NCI-H187 treated with DMSO at 0.1 percent for 48 hours (cell line): ENCODE measurements at regions not wholly inside any gene's neighbourhood (a gene's known extent, or its start where the extent isn't known, plus 50 kb on each side); places are given as distances from the start of the nearest gene placed in this dataset.
"Not testable (repeated sequence)": the region's sequence is repeated elsewhere in the genome, so short reads cannot be mapped to it uniquely, and the experiment has no call there.

ENCODE experiments used
- DNase-seq: peaks from one replicate; lab custom pipeline; 2025; lab: John Stamatoyannopoulos, UW

DNA sequence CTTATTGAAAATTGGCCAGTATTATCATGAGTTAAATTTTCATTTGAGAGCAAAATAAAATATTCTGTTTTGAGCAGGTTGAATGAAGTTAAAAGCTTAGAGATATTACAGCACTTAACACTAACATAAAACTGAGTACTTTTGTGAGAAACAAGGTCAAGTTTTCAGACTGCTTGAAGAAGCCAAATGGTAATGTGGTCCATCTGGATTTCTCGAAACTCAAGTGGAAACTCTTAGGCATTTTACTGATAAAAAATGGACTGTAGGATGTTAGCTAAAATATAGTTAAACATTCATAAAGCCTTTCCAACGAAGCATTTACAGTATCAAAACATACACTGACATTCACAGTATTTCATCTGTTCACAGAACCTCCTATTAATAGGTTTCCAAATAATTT lies 528.1 kb upstream of the SEMA3D start:
- no peak for DNase-seq

DNA sequence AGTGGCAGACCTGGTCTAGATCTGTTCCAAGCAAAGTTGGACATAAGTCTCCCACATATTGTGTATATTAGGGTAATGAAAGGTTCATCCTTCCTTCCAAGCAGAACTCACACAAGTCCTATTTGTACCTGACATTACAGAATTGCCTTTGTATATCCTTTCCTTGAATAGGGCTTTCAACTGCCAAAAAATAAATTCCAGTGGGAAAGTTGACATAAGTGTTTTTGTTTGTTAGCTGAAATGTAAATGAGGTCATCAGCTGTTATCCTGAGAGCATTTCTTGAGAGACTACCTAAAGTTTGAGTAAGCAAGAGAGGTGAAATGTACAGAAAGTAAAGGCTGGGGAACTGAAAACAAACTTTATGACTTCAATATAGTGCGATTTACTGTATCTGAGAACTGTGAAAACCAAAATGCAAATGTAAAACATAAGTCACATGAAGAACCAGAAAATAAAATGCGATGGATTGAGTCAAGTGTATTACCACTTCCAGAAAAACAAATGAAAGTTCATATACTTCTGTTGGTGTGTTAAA lies 527.3 kb upstream of the SEMA3D start:
- DNase-seq, result no peak

DNA sequence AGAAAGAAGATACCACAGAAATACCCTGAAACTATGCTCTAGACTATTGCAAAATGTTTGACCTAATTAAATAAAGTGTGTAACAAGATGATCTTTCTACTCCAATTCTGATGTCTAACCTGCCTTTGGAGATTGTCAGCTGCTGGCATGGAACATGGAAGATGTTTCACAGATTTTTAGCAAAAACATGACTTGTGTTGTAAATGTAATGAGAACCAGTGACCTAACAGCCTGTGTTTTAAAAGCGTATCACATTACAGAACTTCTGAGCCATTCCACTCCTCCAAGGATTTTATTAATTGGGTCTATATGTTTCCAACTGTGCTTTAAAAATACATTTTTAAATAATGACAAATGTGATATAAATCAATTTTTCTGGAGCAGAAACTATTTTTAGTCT lies 526.3 kb upstream of the SEMA3D start:
- no peak for DNase-seq

DNA sequence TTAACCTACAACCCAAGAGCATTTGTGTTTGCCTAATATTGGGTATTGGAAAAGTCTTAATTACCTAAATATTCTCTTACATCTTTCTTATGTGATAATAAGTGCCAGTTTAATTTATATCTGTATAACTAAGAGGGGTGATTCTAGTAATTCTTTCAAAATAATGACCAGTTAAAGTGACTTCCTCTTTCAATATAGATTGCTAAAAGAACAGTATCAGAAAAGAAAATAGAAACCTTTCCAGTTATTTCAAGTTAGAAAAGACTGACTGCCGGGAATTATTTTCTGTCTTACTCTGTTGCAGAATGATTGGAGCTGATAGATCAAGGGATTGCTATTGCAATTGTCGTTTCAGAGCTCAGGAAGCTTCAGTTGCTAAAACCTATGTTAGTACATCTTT lies 525.0 kb upstream of the SEMA3D start:
- DNase-seq, result no peak

DNA sequence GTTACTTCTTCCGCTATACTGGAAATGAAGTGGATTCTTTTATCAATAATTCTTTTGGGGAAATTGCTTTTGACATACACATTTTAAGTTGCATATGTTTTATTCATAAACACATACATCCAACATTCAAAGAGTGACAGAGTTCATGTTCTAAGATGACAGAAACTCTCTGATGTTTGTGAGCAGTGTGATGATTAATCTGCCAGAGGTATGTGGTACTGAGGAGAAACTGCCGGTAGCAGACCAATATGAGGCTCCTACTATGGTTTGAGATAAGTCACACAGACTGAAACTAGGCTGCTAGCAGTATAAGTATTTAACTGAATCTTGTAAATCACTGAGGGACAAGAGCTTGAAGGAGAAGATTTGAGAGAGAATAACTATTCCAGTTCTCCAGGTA lies 524.1 kb upstream of the SEMA3D start:
- DNase-seq, result no peak

GRCh38 chr7:85708221-85708620 lies 521.4 kb upstream of the SEMA3D start:
- DNase-seq, result no peak

GRCh38 chr7:85705076-85705475 lies 518.2 kb upstream of the SEMA3D start:
- DNase-seq, result no peak

DNA sequence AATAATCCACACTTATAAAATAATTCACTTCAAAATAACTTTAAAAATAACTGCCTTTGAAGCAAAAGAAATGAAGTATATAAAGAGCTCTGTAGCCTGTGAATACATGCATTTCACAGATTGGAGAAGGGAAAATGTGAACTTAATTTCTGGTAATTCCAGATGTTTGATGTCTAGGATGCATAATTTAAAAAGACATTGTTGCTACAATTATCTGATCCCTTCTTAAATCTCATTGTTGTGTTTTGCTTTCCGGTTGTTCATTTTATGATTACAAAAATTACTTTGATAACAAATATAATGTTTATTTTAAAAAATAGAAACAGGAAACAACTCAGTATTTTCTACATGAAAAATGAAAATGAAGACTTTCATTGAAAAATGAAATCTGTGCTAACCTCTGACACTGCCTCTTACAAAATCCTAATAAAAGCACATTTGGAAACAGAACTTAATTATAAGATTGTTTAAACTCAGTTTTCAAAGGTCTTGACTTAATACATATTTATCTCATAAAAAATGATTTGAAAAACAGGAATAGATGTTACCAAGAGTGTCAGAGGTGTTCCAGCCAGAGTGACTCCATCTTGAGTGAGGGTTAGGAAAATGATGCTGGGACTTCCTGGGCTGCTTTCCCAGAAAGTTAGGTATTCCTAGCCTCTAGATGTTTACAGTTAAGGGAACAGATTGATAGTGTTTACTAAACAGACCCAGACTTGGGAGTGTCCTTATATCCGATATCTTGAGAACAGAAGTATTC lies 516.6 kb upstream of the SEMA3D start:
- DNase-seq, result no peak

- DNase-seq, result no peak
These were observed 515.5 kb upstream of the SEMA3D start for GRCh38 chr7:85702348-85702747.

GRCh38 chr7:85699482-85699881 lies 512.6 kb upstream of the SEMA3D start:
- DNase-seq, result no peak

DNA sequence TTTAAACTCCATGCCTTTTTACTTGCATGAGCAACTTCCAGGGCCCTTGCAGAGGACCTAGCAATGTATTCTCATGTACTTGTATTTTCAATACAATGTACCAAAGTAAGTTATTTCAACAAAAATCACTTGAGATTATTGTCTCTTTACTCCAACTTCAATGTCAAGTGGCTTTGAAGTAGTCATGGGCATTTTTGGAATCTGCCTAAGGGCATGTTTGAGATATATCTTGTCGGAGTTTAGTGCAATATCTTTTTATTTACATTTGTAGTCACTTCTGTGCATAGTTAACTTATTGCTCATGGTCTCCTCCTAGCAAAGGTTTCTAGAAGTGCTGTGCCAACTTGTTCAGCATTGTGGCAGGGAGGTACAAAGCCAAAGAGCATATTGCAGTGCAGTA lies 508.7 kb upstream of the SEMA3D start:
- DNase-seq, result no peak

DNA sequence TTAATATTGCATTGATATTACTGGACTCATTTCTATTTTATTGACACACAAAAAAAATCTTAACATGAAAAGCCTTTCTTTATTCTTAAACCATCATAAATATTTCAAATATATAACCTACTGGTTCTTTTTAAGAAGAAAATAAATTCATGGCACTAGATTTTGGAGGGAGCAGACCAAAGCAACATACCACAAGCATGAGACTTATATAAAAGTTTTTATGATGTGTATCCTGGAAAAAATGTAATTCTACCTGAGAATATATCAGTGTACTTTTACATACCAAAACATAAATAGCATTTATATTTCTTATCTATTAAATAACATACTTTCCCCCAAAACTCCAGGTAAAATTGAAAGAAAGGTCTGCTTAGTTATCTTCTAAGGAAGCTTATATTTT lies 508.2 kb upstream of the SEMA3D start:
- DNase-seq, result no peak

- DNase-seq, result no peak
These were observed 506.5 kb upstream of the SEMA3D start for GRCh38 chr7:85693326-85693725.

- DNase-seq, result no peak
These were observed 501.9 kb upstream of the SEMA3D start for GRCh38 chr7:85688712-85689111.

- DNase-seq, result no peak
These were observed 499.7 kb upstream of the SEMA3D start for GRCh38 chr7:85686401-85687181.

DNA sequence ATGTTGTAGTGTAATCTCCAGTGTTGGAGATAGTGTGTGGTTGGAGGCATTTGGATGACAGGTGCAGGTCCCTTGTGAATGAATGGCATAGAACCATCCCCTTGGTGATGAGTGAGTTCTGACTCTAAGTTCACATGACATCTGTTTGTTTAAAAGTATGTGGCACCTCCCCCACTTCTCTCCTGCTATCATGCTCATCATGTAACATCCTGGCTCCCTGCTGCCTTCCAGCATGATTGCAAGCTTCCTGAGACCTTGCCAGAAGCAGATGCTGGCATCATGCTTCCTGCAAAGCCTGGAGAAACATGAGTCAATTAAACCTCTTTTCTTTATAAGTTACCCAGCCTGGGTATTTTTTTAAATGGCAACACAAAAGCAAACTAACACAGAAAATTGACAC lies 499.0 kb upstream of the SEMA3D start:
- DNase-seq, result no peak

GRCh38 chr7:85682833-85683620 lies 496.2 kb upstream of the SEMA3D start:
- DNase-seq, result no peak

GRCh38 chr7:85681241-85681640 lies 494.4 kb upstream of the SEMA3D start:
- DNase-seq, result no peak

DNA sequence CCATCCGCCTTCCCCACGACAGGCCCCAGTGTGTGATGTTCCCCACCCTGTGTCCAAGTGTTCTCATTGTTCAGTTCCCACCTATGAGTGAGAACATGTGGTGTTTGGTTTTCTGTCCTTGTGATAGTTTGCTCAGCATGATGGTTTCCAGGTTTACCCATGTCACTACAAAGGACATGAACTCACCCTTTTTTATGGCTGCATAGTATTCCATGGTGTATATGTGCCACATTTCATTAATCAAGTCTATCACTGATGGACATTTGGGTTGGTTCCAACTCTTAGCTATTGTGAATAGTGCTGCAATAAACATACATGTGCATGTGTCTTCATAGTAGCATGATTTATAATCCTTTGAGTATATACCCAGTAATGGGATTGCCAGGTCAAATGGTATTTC lies 488.2 kb upstream of the SEMA3D start:
- DNase-seq, result not testable (repeated sequence)

DNA sequence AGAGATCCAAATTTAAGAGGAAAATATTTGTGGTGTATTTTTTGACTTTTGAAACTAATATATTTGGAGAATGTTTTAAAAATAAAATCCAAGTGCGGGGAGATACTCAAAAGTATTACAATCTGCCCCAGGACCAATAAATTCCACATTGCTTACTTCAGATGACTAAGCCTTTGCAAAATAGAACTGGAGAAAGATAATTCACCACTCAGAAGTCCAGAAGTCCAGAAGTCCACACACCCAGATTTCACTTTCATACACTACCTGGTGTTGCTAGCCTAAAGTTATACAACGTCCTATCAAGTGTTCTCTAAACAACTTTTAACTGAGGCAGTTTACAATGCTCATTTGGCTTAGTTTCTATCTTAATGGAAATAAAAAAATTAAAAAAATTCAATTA lies 487.0 kb upstream of the SEMA3D start:
- no peak for DNase-seq

DNA sequence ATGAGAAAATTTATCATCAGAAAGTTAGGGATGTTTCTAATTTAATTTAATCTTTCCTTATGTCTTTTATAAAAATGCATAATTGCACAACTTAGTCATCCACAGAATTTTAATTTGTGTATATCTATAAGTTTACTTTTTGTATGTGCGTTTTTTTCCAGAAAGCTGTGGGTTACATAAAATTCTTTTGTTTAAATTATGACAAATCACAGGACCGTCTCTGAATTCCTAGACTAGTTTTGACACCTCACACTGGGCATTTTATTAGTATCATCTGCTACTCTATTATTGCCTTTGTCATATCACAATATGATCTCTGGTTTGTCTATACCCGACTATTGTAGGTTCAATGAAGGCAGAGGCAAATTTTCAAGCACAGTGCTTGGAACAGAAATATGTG lies 482.4 kb upstream of the SEMA3D start:
- DNase-seq, result no peak

DNA sequence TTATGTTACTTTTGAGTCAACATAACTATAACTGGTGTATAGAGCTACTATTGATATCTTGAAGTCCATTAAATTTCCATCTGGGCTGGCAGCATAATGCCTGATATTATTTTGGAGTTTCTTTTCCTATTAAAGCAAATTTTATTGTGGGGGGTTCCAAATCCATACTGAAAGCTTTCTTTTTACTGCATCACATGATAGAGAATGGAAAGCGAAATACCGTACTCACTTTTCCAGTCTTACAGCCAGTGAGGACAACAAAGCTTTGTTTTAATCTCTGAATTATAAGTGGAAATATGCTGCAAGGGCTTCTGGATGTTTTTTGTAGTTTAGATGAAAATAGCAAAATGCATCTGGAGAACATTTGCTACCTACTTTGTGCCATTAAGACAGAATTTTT lies 477.5 kb upstream of the SEMA3D start:
- DNase-seq, result no peak

DNA sequence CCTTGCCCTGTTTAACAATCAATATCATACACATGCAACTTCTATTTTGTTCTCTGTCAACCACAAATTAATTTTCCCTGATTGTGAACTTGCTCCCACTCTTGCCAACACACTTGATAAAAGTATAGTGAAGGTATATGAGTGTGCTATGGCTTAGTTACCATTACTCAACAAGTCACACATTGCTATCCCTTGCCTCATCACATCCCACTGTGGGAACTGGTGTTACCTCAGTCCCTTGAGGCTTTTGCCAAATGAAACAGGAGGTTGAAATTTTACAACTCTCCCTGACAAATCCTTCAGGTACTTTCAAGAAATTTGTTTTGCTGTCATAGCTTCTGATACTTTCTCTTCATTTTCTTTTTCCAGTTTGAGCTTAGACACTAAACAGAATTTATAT lies 472.5 kb upstream of the SEMA3D start:
- DNase-seq, result no peak
